Left renal pelvis (tissue), 4 donors: ENCODE measurements at regions not wholly inside any gene's neighbourhood (a gene's known extent, or its start where the extent isn't known, plus 50 kb on each side); places are given as distances from the start of the nearest gene placed in this dataset.

ENCODE experiments used
- DNase-seq, 4 donors: peaks; one replicate each; pipeline ENCODE4 v3.0.0-alpha.2; 2013; ENCODE audit warnings: low read depth in 4 of 4, low spot score in 3 of 4

- DNase-seq = no peak
Observed at GRCh38 chr5:20604992-20605391, 617.0 kb upstream of the CDH18 start.

DNA sequence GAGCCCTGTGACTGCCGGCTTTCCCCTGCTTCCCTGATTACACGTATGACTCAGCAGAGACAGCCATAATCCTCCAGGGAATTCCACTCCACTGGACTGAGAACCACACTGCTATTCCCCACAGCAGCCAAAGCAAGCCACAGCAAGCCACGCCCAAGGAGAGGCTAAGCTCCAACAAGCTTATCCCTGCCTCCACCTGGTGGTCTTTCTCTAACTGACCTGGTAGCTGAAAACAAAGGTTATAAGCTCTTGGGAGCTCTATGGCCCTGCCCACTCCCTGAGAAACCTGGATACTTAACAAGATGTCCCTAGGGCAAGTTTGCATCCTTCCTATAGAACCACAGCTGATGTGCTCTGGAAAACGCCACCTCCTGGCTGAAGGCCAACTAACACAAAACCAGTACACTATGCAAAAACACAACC, 613.7 kb upstream of the CDH18 start:
- no peak for DNase-seq

DNA sequence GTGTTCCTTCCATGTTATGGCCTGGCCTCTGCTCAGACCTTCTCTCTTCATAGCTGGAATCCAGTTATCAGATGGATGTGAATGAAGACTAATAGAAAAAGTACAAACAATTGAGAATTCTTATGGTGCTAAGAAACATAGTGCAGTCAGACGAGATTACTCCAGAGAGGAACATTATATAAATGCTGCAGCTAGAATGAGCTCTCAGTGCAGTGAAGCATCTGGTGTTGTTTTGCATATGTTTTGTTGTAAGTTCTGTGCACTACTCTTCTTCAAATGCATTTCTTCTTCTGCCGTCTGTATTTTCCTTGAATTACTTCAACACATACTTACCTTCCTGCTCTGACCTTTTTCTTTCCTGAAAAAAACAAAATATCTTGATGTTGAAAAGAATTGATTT, 602.4 kb upstream of the CDH18 start:
- no peak for DNase-seq

GRCh38 chr5:20575571-20575970, 587.6 kb upstream of the CDH18 start:
- no peak for DNase-seq

DNA sequence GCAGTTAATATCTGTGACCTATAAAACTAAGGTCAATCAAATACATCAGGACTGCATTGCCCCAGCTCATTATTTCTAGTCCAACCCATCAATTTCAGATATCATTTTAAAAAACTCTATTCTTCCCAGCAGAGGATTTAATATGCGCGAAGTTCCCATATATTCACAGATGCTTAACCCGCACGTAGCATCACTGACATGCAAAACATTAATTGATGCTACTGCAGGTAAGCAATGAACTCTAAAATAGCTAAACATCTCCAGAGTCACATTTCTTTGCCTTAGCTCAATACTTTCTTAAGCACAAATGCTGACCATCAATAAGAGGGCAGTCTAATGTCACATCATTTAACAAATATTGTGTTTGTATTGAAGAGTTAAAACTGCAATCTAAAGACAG, 586.6 kb upstream of the CDH18 start:
- no peak for DNase-seq

GRCh38 chr5:20572614-20573013, 584.6 kb upstream of the CDH18 start:
- DNase-seq = no peak

DNA sequence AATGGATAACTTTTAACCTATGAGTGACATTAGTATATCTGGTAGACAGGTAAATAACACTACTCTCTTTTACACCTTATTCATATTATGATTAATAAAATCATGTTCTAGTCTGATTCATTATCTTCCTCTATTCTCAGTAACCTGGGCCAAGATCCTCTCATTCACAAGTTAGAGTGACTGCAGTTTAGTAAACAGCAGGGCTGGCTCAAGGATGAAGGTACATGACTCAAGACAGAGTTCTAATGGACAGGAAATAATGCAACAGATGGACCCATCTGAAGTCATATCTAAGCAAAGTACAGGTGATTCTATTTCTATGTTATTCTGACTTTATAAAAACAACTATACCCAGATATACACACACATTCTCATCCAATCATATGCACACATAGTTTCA, 582.5 kb upstream of the CDH18 start:
- no peak for DNase-seq

GRCh38 chr5:20562544-20562943, 574.5 kb upstream of the CDH18 start:
- DNase-seq = no peak

- no peak for DNase-seq
Observed at GRCh38 chr5:20559845-20560244, 571.8 kb upstream of the CDH18 start.

GRCh38 chr5:20556115-20556763, 568.2 kb upstream of the CDH18 start:
- DNase-seq = no peak

DNA sequence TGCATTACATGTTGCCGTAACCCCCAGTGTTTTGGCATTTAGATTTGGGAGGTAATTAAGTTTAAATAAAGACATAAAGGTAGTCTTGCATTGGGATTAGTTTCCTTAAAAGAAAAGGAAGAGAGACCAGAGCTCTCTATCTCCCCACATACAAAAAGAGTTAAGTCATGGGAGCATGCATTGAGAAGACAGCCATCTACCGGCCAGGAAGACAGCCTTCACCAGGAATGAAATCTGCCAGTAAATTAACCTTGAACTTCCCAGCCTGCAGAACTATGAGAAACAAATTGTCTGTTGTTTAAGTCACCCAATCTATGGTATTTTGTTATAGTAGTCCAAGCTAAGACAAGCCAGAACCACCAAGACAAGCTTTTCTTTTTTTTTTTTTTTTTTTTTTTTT, 567.0 kb upstream of the CDH18 start:
- DNase-seq = no peak

DNA sequence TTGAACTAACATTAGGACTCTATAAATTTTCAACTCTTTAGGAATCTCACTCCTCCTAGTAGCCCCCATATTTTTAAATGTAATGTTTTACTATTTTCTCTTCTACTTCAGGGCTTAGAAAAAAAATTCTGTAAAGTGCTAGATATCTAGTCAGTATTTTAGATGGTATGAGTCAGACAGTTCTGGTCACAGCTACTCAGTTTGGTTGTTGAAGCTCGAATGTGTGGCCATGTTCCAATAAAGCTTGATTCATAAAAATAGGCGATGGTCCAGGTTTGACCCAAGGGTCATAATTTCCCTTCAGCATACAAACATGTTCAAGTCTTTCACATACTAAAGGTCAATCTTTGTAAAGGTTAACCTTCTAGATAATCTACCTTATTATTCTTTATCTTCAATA, 566.0 kb upstream of the CDH18 start:
- no peak for DNase-seq

- DNase-seq = no peak
Observed at GRCh38 chr5:20537911-20538703, 550.1 kb upstream of the CDH18 start.

DNA sequence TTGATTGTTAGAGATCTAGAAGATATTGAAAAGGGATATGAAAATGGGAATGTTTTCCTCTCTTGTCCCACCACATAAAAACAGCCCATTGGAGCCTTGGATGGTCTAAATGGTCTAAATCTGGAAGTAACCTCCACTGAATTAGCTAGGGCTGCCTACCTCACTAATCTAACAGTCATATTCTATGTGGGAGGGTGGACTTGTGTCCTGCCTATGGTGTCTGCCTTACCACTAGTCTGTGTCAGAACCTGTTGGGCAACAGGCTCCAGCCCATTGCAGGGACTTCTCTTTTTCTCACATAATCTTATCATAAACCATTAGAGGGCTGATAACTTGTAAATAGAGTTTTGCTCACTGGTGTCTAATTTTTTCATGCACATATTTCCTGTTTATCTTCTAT, 548.8 kb upstream of the CDH18 start:
- DNase-seq = no peak

- DNase-seq = no peak
Observed at GRCh38 chr5:20536341-20536740, 548.3 kb upstream of the CDH18 start.

DNA sequence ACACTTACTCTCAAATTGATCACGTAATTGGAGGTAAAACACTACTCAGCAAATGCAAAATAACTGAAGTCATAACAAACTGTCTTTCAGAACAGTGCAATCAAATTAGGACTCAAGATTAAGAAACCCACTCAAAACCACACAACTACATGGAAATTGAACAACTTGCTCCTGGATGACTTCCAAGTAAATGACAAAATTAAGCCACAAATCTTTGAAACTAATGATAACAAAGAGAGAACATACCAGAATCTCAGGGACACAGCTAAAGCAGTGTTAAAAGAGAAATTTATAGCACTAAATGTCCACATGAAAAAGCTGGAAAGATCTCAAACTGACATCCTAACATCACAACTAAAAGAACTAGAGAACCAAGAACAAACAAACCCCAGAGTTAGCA, 540.5 kb upstream of the CDH18 start:
- DNase-seq = no peak

DNA sequence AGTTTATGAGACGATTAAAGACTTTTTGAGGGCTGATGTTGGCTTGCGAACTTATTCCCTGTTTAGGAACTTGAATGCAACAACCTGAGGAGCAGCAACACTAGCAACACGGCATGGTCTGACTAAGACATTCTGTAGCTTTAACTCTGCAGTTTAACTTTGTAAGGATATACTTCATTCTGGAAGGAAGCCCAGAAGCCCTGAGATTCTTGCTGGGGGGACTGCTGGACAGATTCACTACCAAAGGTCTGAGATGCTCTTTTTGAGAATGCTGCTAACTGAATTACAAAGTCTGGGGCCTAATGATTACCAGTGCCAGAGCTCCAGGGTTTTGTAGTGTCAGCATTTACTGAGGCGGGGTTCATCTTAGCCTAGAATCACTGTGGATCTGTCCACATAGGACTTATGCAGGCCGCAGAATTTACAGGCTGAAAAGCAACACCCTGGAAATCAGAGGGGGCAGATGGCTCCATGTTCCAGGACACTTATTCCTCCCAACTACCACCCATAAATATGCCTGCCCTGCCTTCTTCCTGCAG, 537.1 kb upstream of the CDH18 start:
- no peak for DNase-seq

DNA sequence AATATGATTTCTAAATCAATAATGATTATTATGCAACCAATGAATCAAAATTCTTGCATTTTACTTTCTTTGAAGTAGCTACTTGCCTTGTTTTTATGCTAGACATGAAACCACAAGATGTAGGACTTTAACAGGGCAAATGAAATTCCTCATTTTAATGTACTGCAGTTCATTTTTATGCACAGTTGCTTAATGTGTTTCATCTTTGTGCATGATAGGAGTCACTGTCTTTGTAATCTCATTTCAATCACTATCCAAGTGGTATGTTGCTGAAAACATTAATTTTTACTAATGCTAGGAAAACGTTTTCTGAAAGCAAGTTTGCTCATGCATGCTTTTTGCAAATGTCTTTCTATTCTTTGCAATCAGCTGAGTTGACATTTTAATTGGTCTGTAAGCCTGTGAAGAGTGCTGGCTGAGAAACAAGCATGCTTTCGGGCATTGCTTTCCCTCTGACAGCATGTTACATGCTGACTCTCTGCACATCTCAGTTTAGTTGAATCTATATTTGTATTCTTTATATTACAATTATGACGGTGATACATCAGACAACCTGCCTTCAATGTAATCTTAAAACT, 535.0 kb upstream of the CDH18 start:
- DNase-seq = no peak

DNA sequence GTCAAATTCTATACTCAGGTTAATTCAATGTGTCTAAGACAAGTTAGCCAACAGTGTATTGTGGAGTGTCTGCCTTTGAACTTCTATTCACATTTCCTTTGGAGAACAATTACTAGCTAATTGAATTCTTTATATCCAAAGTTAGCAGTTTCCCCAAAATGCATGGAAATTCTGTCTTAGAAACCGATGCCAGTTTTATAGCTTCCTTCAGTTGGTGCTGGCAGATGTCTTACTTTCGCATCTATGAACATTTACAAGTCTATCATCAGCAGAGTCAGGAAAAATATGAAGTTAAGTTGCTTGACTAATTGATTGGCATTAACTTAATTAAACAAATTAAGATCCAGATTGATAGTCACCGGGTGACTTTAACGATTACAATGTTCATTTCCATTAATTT, 527.6 kb upstream of the CDH18 start:
- no peak for DNase-seq

DNA sequence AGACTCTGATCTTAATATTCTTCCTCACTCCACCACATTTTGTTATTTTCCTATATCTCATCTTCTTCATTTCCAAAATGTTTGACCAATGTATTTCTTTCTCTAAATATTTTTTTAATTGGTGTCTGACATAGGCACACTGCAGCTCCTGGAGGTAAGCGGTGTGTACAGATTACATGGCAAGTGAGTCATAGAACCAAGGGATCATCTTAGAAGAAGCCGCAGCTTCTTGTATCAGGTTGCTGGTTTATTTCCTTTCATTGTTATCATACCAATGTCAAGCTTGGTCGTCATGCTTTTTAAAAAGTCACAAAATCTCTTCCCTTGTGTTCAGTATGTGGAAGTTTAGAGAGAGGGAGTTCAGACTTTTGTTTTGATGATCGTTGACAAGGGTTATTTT, 526.1 kb upstream of the CDH18 start:
- no peak for DNase-seq

GRCh38 chr5:20500546-20500945, 512.5 kb upstream of the CDH18 start:
- DNase-seq = no peak

- no peak for DNase-seq
Observed at GRCh38 chr5:20498926-20499325, 510.9 kb upstream of the CDH18 start.
